GM21423 (cell line): ENCODE measurements at regions not wholly inside any gene's neighbourhood (a gene's known extent, or its start where the extent isn't known, plus 50 kb on each side); places are given as distances from the start of the nearest gene placed in this dataset.
"Not testable (repeated sequence)": the region's sequence is repeated elsewhere in the genome, so short reads cannot be mapped to it uniquely, and the experiment has no call there.

Experiments
- ATAC-seq: cut with Tn5 transposase; IDR thresholded peaks from one replicate; pipeline ENCODE4 v1.9.1; 2021; ENCODE audit warnings: mild to moderate bottlenecking, moderate library complexity; ENCODE audit not compliant: unreplicated experiment

DNA sequence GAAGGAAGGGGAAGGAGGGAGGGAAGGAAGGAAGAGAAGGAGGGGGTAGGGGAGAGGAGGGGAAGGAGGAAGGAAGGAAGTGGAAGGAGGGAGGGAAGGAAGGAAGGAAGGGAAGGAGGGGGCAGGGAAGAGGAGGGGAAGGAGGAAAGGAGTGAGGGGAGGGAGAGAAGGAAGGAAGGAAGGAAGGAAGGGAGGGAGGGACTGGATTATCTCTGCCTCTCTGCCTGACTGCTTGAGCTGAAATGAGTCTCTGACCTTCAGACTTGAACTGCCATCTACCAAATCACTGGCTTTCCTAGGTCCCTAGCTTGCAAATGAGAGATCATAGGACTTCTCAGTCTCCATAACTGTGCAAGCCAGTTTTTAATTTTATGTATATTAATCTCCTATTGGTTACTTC, 436.8 kb downstream of the PREX1 start:
- no peak for ATAC-seq

DNA sequence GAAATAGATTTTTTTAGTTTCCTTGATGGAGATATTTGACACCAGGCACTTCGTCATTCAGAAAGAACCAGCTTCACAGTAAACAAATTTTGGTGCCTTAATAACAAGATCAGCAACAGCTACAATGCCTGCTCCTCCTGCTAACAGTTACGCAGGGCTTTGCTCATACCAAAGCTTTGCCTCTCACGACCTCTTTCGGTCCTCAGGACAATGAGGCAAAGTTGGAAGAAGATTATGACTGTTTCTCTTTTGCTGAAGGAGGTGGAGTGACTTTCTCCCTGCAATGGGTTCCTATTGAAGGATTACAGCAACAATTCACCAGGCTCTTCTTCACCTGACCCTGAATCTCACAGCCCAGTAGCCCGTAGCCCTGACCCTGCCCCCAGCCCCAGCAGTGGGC, 440.1 kb downstream of the PREX1 start:
- ATAC-seq: no peak

DNA sequence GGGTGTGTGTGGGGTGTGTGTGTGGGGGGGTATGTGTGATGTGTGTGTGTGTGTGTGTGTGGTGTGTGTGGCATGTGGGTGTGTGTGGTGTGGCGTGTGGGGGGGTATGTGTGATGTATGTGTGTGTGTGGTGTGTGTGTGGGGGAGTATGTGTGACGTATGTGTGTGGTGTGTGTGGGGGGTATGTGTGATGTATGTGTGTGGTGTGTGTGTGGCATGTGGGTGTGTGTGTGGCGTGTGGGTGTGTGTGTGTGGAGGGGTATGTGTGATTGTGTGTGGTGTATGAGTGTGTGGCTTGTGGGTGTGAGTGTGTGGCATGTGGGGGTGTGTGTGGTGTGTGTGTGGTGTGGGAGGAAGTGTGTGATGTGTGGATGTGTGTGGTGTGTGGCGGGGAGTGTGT, 442.3 kb downstream of the PREX1 start:
- no peak for ATAC-seq

DNA sequence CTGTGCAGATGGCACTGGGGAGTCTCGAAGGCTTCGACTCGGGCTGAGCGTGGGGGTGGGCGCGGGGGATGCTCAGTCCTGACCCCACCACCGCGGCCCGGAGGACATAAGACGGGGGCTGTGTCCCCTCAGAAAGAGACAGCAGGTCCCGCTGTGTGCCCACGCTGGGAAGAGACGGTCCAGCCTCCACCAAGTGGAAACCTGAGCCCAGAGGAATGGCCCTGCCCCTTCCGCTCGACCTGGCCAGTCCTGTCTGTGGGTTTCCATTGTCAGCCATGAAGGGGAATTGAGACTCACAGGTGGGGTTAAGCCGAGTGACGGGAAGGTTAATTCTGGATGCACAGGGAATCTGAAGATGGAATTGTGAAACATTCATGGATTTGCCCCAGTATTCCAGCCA, 442.7 kb downstream of the PREX1 start:
- no peak for ATAC-seq

DNA sequence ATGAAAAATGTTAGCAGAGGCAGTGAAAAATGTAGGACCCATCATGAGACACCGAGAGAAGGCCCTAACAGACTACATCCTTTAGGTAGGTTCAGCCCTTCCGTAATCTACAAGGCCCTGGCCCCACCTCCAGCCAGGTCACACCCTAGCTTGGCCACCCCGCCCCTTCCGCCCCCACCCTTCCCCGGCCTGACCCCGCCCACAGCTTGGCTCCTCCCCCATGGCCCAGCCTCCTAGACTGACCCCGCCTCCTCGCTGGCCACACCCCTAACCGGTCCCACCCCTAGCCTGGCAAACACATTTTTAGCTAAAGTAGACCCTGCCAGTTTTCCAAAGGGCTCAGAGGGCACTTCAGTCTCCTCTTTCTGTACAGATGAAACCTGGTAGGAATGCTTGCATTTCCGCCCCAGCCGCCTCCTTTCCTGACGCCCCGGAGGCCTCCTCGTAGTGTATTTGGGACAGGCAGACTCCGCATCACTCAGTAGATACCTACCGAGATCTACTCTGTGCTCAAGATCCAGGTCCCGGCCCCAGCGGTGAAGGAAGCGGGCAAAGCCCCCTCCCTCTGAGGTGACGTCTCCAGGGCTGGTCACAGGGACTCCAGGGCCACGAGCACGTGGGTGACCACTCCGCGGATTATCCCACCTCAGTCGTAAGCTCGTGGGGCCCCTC, 443.5 kb downstream of the PREX1 start:
- no peak for ATAC-seq

DNA sequence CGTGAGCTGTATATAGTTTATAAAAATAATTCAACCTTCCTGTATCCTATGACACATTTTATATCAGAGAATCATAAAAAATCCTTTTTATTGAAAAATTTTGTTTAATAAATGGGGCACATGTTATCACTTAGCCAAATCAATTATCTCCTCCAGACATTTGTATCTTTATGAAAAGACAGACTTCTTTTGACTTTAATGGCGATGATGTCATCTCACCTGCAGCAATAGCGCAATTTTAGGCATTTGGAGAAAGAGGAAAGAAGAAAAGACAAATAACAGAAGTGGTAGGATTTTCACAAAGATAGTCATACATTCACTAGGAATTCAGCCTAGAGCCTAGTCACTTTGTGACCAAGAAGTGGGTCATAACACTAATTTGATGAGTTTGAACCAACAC, 444.5 kb downstream of the PREX1 start:
- no peak for ATAC-seq

DNA sequence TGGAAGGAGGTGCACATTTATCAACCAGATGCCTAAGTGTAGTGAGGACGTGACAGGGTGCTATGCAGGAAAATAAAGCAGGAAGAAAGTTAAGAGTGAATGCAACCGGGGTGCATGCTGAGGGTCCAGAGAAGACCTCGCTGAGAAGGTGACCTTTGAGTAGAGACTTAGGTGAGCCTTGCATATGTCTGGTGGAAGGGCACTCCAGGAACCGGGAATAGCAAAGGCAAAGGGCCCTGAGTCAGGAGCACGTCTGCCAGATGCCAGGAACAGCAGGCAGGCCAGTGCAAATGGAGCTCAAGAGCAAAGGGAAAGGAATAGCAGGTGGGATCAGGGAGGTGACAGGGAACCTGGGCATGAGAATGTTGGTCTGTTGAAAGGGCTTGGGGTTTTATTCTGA, 445.5 kb downstream of the PREX1 start:
- ATAC-seq: no peak

DNA sequence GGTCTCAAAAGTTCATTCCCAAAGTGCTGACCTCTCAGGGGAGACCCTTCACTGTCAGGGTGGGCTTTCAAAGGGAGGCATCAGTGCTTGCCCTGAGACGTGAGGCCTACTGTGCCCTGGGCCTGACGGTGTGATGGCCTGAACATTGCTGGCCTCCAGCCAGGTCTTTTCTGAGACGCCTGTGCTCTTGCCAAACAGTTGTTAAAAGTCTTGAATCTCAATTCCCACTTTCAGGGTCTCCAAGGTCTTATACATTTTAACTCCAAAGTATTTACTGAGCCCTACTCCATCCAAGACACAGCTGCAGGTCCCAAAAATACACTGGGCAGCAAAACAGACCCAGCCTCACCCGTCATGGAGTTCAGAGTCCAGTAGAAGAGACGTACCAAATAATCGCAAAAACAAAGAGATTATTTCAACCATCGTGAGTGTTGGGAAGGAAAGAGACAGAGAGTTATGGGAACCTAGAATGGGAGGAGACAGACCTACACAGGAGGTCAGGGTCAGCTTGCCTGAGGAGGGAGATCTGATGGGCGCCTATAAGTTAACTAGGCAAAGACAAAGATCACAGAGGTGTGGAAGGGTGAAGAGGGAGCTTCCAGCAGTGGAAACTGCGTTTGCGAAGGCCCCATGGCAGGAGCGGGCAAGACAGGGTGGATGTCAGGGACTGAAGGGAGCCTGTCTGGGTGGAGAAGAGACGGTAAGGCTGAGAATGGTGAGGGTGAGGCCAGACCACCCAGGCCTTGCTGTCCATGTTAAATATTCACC, 446.3 kb downstream of the PREX1 start:
- no peak for ATAC-seq

DNA sequence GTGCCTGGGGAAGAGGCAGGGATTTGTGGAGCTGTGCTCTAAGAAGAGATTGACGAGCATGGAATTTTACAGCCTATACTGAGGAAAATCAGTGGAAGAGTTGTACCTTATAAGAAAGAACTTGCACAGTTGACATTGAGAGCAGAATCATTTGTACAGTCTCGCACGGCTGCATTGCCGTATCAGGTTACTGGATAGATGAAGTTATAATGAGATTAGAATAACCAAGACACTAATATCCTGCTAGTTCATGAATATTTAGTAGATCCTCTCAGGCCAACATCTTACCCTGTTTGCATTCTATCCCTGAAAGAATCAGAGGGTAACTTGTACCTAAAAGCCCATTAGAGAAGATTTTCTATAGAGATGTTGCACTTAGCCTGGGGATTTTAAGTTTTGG, 447.1 kb downstream of the PREX1 start:
- no peak for ATAC-seq

DNA sequence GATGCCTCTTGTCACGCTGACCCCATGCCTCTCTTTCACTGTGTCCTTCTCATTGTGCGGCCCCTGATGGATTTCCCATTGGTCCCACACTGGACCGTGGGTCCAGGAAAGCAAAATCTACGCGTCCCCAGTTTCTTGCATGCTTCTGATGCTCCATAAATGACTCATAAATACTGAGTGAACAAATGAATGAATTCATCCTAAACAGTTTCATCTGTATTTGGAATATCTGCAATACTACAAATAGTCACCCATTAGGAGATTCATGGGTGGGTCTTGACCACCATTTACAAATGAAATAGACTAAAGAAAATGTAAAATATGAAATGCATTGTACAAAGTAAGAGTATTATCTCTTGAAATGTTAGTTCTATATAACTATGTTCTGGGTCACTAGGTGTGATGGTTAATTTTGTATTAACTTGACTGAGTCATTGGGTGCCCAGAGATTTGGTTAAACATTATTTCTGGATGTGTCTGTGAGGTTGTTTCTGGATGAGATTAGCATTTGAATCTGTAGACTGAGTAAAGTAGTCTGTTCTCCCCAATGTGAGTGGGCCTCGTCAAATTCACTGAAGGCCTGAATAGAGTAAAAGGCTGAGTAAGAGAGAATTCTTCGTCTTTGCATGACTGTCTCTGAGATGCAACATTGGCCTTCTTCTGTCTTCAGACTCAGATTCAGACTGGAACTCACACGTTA, 448.7 kb downstream of the PREX1 start:
- ATAC-seq: no peak

DNA sequence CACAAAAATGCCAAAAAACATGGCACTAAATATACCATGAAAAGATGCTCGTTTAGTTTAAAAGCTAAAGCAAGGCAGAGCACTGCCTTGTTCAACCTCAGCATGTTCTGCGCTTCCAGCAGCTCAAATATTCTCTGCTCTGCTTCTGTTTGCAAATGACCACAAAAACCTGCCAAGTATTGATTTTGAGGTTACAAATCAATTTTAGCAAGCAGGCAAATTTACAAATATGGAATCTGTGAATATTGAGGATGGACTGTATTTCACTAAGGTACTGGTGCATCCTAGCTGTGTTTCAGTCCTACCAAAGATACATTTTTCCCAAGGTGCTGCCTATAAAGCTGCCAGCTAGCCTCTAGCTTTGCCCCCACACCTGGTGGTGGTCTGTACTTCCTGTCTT, 449.9 kb downstream of the PREX1 start:
- ATAC-seq: no peak

DNA sequence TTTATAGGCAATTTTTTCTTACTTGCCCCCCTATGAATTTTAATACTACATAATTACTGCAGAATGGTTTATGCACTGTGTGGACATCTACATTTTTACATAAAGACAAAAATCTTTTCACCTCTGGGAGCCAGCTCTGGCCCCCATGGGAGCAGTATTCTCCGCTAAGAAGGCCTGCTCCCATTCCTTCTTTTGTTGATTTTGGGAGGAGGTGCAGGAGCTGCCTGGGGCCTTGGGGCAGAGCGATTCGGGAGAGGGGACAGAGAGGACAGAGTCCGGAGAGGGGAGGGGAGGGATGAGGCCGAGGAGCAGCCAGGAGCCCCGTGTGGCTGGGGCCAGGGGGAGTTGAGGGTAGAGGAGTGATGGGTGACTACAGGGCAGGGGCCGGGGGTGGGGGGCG, 452.0 kb downstream of the PREX1 start:
- ATAC-seq: no peak

DNA sequence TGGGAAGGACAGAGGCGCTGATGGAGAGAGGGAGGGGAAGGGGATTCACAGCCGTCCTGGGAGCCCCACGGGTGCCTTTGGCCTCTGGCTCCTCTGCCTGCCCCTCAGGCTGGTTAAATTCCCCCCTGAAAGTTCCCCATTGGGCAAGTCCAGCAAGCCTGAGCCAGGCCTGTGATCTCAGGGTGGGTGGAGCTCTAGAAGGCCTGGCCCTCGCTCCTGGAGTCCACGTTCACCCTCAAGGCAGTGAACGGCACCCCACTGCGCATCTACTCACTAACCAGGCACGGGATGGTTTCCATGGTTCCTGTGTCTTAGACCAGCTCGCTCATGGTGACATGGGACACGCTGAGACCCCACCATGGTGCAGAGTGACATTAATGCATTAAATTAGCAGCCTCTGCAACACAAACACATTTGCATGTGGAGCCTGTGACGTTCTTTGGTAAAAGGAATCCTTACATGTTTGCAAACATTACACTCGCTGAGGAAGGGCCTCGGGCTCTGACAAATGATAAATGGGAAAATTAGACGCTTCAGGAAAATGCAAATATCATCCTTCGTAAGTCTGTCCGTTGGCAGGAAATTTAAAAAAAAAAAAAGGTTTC, 452.7 kb downstream of the PREX1 start:
- ATAC-seq: no peak

DNA sequence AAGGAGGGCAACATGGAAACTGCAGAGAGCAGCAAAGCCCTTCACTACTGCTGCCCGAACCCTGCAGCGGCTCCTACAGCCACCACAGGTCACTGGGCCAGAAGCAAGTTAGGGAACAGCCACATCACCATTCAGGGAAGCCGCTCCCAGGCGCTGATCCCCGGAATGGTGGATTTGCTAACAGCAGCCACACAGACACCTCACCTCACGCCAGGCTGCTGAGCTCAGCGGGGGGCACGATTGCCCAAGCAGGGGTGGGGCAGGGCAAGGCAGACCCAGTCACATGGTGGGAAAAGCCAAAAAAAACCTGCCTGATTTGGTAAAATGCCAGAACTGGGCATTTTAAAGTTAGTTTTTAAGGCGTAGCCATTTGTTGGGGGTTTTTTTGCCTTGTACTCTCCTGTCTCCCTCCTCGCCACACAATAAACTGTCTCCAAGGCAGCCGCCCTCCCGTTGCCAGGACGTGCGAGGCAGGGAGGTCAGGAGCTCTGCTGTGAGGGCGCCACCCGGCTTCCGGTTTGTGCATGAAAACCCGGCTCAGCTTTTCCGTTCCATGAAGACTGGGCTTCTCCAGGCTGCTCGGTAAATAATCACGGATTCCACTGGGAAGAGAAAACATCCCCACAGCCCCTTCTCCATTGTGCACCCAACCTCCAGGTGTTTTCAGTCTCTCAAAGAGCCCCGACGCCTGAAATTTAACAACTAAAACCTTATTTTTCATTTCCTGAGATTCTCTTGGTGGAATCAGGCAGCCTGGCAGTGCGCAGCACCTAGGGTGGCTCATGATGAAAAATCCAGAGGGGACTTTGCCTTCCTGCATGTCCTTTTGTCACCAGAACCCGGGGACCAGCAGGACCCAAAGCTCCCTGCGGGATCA, 453.5 kb downstream of the PREX1 start:
- ATAC-seq: not testable (repeated sequence)

DNA sequence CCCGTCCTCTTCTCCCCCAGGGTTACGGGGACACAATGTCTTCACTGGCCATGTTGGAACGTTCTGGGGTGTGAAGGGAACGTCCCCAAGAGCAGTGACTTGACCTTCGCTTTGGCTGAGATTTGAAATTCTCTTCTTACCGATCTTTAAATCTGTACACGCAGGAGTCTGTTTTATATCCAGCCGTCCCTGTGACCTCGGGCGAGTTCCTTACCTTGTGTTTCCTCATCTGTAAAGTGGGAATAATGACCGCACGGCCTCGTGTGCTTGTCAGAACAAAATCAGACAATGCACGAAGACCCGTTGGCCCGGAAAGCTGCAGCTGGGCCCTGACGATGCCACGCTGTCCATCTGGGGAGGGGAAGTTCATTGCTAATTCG, 454.3 kb downstream of the PREX1 start:
- no peak for ATAC-seq

DNA sequence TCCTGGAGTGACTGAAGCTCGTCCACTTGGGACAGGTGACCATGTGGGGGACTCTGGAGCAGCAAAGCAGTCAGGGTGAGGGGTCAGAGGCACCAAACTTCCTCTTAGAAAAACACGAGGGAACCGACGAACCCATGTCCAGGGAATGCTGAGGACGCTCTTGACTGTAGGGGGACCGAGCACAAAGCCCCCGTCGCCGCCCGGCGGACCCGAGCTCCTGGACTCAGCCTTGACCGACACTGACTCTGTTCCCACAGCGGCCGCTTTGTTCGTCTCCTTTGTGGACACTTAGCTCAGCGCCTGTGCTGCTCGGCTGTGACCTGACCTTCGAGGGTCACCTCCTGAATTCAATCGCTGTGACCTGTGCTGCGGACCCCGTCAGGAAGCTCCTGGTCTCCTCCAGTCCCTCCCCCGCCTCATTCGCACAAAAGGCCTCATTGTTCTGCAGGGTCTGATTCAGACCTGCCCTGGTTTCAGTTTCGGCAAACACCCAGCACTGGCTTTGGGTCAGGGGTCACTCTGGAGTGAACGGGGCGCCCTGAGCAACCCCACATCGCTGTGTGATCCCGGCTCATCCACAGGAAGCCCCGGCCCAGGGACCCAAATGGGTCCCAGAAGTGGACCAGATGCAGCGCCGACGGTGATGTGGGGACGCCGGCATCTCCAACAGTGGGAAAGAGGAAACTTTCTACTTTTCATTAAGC, 454.8 kb downstream of the PREX1 start:
- ATAC-seq: not testable (repeated sequence)

DNA sequence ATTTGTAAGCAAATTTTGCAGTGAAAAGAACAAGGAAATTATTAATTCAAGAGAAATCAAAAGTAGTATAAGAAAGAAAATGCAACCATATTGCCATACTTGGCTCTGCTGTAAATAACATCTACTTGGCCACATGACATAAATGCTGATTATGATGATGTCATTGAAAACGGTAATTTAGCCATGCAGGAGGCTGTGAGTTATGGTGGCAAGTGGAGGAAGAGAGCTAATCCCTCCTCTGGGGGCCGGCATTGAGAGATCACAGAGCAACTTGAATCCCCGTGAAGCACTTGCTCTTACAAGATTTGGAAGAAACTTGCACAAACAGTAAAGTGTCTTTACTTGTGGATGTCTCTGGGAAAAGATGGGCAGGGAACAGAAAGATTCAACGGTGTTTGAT, 456.6 kb downstream of the PREX1 start:
- ATAC-seq: no peak

DNA sequence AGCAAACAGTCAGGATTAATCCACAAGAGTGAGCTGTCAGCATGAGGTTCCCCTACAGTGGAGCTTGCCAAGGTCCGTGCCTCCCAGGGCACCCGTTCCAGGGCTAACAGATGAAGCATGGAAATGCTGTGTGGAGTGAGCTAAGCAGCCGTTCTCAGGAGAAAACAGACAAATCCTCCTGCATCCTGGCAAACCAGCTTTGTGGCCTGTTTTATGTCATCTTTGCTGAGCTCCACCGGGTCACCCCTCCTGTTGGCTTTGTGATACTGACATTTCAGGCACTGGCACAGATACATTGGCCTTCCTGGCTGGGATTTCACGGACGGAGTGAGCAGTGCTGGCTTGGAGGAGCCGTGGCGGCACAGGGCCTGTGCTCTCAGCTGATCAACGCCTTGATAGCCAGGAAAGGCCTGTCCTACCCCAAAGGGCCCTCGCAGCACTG, 459.2 kb downstream of the PREX1 start:
- not testable (repeated sequence) for ATAC-seq

DNA sequence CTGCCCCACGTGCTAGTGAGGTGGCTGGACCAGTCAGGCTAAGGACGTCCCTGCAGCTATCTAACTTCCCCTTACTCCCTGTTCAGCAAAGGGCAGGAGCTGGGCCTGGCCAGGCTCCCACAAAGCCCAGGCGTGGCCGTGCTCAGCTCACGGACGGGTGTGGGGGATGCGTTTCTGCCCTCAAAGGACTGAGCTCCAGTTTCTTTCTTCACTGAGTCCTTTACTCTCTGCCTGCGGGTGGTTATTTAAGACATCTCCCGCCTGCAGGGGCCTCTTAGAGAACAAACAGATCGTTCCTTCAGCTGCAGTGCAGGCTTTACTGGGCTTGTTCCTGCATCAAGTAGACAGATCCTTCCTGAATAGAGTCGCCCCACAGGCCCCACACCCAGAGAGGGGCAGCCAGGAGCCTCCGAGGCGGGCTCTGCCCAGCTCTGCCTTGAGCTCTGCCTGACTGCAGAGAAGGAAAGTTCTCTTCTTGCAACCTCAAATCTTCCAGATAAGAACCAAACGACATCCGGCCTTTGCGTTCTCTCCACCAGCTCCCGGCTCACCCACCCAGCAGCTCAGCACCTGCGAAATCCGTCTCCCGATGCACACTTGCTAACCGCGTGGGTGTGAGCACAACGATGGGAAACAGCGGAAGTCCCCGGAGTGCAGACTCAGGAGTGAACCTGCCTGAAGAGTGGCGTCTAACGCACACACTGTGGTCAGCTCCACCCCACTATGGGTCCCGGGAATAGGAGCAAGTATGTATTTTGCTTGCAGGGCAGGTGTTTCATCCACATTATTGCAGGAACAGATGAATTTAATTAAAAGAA, 460.0 kb downstream of the PREX1 start:
- not testable (repeated sequence) for ATAC-seq
